PFSK-1 (cell line): ENCODE measurements at regions not wholly inside any gene's neighbourhood (a gene's known extent, or its start where the extent isn't known, plus 50 kb on each side); places are given as distances from the start of the nearest gene placed in this dataset.

Experiments used
- POLR2AphosphoS5 ChIP-seq: IDR thresholded peaks from 2 replicates; pipeline ENCODE4 v1.6.1; 2012; ENCODE audit warnings: low read depth, mild to moderate bottlenecking, control low read depth, low read length, moderate library complexity
- TAF1 ChIP-seq: IDR thresholded peaks from 2 replicates; pipeline ENCODE4 v1.6.1; 2012; ENCODE audit warnings: low read length, control low read depth, borderline replicate concordance; ENCODE audit not compliant: insufficient read depth
- TF ChIP-seq, protein P1 (sequence below), 2 experiments: IDR thresholded peaks; 2 replicates each; pipeline versions ENCODE4 v1.6.1 to v1.8.0; 2011 to 2012; ENCODE audit warnings: low read depth in 2 of 2, low read length in 2 of 2, control low read depth in 1 of 2, inconsistent platforms in 1 of 2, mild to moderate bottlenecking in 1 of 2, moderate library complexity in 1 of 2; ENCODE audit not compliant: insufficient read depth in 1 of 2

GRCh38 chr9:104987743-104988142 is 59.8 kb upstream of the ABCA1 start:
- TF ChIP-seq, protein P1, sequence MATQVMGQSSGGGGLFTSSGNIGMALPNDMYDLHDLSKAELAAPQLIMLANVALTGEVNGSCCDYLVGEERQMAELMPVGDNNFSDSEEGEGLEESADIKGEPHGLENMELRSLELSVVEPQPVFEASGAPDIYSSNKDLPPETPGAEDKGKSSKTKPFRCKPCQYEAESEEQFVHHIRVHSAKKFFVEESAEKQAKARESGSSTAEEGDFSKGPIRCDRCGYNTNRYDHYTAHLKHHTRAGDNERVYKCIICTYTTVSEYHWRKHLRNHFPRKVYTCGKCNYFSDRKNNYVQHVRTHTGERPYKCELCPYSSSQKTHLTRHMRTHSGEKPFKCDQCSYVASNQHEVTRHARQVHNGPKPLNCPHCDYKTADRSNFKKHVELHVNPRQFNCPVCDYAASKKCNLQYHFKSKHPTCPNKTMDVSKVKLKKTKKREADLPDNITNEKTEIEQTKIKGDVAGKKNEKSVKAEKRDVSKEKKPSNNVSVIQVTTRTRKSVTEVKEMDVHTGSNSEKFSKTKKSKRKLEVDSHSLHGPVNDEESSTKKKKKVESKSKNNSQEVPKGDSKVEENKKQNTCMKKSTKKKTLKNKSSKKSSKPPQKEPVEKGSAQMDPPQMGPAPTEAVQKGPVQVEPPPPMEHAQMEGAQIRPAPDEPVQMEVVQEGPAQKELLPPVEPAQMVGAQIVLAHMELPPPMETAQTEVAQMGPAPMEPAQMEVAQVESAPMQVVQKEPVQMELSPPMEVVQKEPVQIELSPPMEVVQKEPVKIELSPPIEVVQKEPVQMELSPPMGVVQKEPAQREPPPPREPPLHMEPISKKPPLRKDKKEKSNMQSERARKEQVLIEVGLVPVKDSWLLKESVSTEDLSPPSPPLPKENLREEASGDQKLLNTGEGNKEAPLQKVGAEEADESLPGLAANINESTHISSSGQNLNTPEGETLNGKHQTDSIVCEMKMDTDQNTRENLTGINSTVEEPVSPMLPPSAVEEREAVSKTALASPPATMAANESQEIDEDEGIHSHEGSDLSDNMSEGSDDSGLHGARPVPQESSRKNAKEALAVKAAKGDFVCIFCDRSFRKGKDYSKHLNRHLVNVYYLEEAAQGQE (IDR thresholded peaks at IDR 0.05; ENCODE audit: insufficient read depth in 1 of 2, low read depth in 2 of 2, low read length in 2 of 2): no peak
- no peak for TF ChIP-seq POLR2AphosphoS5
- no peak for TF ChIP-seq TAF1
